ENCODE measurements at regions not wholly inside any gene's neighbourhood (a gene's known extent, or its start where the extent isn't known, plus 50 kb on each side); places are given as distances from the start of the nearest gene placed in this dataset.
"Not testable (repeated sequence)": the region's sequence is repeated elsewhere in the genome, so short reads cannot be mapped to it uniquely, and the experiment has no call there.

DNA sequence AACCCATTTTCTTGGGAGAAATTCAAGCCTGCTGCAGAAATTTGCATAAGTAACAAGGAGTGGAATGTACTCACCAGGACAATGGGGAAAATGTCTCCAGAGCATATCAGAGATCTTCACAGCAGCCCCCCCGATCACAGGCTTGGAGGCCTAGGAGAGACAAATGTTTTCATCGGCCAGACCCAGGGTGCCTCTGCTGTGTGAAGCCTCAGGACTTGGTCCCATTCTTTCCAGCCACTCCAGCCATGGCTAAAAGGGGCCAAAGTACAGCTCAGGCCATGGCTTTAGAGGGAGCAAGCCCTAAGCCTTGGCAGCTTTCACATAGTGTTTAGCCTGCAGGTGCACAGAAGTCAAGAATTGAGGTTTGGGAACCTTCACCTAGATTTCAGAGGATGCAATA lies 1463.0 kb downstream of the HACE1 start:
- intact Hi-C loops (cut with micrococcal nuclease): no loop called here

DNA sequence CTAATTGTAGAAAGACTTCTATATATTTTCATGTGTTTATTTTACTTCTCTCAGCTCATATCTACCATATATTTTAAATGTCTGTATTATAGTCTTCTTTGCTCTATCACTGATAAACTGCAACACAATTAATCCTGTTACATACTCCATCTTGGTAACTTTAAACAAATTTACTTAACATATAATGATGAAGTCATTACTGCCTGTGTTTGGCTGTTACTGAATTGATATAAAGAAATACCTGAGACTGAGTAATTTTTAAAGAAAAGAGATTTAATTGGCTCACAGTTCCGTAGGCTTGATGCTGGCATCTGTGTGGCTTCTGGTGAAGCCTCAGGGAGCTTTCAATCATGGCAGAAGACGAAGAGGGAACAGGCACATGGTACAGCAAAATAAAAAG lies 1480.4 kb downstream of the HACE1 start:
- intact Hi-C loops (cut with micrococcal nuclease): no loop called here

DNA sequence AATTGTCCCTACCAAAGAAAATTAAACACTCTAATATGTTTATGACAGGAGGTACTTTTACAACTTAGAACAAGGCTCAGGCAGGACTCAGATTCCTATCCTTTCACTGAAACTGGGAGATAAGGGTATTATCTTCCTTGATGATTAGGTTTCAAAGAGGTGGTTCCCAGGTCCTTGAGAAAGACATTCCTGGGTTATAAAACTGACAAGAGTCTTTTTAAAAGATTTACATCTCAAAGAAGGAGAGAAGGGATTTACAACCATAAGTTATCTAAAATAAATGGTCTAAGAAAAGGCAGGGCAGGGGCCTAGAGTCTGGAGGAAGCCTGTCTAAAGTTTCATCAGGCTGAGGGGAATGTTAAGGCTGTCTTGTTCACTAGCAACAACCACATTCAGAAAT lies 1492.5 kb downstream of the HACE1 start:
- intact Hi-C loops (cut with micrococcal nuclease): no loop called here

DNA sequence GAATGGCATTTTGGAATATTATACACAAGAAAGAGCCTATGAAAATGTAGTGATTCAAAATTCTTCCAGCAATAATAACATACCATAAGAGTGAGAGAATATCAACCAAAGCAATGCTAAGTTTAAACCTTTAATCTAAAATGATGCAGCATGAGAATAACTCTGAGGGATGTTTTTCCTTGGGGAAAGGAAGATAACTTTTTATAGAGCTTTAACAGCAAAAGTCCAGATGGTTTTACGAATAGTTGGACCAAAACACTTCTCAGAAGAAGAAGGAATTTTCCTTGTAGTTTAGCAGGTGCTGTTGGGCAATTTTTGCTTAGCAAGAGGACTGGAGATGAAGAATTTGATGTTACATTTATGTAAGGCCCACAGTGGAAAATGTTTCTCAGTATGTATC lies 1503.2 kb downstream of the HACE1 start:
- intact Hi-C loops (cut with micrococcal nuclease): no loop called here

DNA sequence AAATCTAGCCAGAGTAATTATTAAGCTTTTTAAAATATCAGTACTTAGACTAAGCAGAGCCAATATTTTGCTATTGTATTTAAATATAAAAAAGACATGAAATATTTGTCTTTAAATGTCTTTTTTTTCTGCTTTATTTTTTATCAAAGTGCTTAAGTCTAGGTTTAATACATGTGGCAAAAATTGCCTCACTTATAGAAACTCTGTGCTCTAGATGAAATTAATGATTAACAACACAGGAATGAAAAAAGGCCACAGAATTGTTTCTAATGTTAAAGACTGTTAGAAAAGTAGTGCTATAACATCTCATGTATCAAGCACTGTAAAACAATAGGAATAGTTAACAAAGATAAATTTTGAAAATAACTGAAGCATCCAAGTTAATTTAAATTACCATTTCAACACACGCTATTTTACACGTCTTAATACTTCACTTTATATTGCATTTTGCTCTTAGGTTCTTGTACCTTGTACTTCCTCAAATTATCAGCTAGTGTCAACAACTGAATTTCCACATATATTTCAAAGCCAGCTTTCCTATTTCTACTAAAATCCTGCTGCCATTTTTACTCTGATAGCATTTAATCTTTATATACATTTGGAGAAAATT lies 1515.1 kb downstream of the HACE1 start:
- intact Hi-C loops (cut with micrococcal nuclease): no loop called here

DNA sequence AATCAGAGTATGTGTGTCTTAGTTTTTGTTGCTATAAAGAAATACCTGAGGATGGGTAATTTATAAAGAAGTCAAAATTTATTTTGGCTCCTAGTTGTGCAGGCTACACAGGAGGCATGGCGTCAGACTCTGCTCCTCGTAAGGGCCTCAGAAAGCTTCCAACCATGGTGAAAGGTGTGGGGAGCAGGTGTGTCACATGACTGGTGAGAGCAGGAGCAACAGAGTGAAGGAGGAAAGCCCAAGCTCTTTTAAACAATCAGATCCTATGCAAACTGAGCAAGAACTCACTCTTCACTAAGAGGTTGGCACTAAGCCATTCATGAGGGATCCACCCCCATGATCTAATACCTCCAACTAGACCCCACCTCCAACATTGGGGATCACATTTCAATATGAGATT lies 1524.3 kb downstream of the HACE1 start:
- intact Hi-C loops (cut with micrococcal nuclease): no loop called here

DNA sequence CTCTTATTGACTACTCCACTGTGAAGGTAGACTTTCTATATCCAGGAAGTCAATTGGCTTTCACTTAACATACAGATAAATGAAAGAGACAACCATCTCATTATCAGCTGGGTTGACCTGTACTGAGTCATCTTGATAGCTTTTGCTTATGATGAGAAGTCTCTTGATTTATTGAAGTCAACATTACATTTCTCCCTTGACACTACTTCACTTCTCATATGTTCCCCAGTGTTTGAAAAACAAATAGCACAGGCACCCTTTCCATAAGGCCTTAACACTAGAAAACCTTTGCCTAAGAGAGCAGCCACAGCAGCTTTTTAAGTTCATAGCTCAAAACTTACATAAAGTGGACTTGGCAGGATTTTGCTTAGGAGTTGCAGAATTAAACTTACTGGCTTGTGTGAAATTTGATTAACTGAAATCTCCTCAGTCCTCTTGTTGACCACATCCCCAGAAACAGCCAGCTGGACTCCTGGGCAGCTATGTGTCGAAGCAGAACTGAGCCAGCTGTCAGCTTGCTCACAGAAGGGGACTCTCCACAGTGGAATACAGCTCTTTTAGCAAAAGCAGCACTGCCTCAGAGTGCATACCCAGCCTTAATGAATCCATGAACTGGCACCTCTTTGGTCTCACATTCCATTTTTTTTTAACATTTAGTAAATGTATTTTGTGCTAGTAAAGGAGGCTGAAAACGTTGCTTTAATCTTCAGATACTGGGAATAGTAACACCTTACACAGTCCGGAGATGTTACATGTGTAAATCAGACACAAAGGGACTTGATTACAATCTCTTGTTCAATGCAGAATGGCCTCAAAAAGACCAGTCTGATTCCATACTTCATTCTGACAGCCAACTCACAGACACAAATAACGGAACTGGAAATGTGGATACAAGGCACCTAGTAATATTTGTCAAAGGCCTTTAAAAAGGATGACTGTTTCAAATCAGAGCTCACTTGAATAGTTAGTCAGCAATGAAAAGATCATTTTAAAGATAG lies 1532.7 kb downstream of the HACE1 start:
- intact Hi-C loops (cut with micrococcal nuclease): no loop called here

DNA sequence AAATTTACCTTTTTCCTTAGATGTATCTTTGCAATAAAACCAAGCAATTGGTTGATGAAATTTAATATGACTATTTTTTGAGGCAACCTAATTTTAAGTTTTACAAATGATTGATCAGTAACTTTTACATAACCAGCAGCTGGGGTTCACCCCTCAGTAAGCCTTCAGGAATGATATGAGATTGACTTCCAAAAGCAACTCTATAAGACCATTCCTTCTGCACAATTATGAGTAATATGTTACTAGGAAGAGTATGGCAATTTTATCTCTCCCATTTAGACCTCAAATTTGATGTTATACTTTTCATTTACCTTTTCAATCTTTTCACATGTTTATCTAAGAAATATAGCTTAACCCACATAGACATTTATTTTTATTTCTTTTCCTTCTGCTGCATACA lies 1546.3 kb downstream of the HACE1 start:
- intact Hi-C loops (cut with micrococcal nuclease): no loop called here

DNA sequence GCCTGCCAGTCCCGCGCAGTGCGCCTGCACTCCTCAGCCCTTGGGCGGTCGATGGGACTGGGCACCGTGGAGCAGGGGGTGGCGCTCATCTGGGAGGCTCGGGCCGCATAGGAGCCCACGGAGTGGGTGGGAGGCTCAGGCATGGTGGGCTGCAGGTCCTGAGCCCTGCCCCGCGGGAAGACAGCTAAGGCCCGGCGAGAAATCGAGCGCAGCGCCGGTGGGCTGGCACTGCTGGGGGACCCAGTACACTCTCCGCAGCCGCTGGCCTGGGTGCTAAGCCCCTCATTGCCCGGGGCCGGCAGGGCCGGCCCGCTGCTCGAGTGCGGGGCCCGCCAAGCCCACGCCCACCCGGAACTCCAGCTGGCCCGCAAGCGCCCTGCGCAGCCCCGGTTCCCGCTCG lies 1565.3 kb downstream of the HACE1 start:
- intact Hi-C loops (cut with micrococcal nuclease): not testable (repeated sequence)

DNA sequence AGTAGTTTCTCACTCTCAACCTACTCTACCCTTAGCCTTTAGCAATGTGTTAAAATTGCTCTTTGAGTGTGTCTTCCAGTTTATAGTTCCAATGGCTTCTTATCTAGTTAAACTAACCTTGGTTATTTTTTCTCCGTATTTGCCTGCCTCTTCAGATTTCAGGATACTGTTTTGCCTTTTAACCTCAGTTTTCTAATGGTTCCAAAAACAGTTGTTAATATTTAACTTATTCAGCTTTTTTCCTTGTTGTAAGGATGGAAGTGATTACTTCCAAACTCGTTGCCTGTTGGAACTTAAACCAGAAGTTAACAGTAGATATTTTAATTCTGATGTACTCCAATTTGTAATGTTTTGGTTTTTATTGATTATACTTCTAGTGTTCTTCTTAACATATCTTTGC lies 1574.9 kb downstream of the HACE1 start:
- intact Hi-C loops (cut with micrococcal nuclease): no loop called here

DNA sequence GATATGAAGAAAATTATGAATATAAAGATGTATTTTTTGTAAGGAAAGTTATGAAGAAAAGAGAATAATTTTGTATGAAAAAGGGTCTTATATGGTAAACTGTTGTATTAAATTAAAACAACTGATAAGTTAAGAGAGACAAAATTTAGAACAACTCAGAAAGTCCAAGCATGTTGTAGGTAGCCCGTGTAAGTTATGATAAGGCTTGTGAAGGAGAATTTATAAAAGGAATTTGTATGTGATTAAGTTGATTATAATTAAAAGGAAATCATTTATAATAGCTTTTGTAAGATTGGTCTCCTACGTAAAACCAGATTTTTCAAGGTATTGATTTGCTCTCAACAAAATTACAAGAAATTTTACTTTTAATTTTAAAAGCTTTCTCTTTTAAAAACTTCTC lies 1579.3 kb downstream of the HACE1 start:
- intact Hi-C loops (cut with micrococcal nuclease): no loop called here

DNA sequence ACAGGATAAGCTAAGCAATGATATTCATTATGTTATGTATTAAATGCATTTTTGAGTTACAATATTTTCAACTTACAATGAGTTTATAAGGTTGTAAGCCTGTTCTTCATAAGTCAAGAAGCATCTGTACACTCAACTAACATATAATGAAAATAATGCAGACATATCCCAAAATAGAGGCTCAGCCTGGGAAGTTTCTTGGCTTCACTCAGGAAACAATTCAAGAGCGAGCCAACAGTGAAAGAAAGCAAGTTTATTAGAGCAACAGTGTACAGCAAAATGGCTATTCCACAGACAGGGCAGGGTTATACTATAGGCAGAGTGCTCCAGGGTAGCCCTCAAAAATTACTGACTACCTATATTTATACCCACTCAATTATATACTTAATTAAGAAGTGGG lies 1581.8 kb downstream of the HACE1 start:
- intact Hi-C loops (cut with micrococcal nuclease): no loop called here

DNA sequence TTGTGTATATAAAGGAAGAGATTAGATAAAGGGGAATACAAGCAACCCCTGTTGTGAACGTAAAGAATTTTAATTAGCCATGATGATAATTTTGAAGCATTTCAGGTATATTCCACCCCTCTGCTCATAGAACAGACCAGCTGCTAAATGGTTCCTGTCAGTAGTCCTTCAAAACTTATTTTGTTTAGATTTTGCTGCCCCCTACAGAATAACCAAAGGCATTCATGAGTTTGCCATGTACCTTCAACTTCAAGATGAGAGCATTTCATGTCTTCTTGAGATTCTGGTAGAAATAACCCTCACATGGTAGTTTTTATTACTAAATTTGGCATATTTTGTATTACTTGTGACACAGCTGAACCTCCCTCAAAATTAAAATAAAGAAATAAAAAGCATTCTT lies 1586.7 kb downstream of the HACE1 start:
- intact Hi-C loops (cut with micrococcal nuclease): no loop called here

DNA sequence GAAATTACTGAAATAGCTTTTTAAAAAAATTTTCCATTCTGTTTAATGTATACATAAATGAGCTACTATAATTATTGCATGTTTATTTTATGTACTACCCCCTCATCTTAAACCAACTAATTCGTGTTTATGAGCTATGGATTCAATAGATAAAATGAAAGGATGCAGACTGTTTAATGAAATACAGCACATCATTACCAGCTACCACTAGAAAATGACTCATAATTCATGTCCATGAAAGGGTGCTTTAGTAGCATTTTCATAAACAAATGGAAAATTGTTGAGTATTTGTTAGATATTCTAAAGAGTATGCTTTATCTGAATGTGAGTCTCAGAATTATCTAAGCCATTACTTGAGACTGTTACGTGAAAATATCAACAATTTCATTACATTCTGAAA lies 1590.1 kb downstream of the HACE1 start:
- intact Hi-C loops (cut with micrococcal nuclease): no loop called here

DNA sequence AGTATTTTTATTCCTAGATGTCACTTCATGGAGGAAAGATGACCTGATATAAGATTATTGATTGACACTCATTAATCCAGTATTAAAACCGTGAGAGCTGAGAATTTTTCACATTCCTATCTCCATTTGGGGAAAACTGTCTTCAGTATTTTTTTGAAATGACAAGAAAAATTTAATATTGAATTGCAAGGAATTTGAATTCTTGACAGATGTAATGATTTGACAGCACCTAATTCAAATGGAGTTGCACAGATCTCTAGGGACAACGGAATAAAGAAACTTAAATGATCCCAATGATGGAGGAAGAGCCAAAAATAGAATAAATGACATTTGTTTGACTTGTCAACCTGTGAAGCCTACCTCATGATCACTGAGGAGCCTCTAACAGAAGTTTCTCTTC lies 1591.4 kb downstream of the HACE1 start:
- intact Hi-C loops (cut with micrococcal nuclease): no loop called here

DNA sequence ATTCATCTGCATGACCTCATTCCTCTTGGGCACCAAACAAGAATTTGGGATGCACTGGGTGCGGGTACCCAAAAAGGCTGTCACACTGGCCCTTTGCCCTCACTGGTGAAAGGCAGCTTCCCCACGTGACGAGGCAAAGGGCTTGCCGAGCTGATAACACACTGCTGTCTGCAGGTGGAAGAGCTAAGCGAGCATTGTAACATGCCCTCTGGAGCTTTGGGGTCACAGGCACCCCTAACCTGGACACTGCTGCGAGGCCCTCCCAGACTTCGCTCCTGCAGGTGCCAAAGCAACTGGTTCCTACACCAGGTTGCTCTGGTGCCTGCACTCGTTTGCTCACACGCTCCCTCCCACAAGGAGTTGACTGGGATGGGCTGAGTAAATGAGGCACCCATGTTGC lies 1595.7 kb downstream of the HACE1 start:
- intact Hi-C loops (cut with micrococcal nuclease): no loop called here

DNA sequence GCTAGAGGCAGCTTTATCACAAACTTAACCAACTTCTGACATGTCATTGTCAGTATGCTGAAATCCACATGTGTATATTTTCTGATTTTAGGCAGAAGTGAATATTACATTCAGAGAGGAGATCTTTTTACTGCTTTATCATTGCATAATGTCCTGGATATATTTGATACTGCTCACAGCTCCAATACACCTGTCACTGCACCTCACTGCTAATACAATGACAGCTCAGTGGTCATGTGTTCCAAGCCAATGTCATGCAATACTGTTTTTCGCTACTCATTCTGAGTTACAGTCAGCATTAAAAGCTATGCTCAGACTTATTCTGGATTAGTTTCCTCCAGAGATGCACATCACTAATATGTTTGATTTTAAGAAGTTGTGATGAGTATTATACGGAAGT lies 1604.6 kb downstream of the HACE1 start:
- intact Hi-C loops (cut with micrococcal nuclease): no loop called here

DNA sequence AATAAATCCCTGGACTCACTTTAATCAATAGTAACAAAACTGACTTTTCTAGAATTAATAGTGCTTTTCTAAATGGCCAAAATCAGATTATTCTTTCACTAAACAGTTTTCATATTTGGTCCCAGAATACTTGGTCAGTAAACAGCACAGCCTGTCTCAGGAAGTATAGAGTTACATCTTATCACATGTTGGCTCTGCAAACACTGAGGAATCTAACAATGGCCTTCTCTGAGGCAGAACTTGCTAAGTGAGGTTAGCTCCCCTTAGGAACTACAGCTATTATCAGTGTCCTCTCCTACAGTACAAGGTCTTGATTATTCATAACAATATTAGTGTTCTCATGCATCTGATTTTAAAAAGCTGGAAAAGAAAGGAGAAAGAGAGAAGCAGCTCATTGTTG lies 1622.8 kb downstream of the HACE1 start:
- intact Hi-C loops (cut with micrococcal nuclease): no loop called here

DNA sequence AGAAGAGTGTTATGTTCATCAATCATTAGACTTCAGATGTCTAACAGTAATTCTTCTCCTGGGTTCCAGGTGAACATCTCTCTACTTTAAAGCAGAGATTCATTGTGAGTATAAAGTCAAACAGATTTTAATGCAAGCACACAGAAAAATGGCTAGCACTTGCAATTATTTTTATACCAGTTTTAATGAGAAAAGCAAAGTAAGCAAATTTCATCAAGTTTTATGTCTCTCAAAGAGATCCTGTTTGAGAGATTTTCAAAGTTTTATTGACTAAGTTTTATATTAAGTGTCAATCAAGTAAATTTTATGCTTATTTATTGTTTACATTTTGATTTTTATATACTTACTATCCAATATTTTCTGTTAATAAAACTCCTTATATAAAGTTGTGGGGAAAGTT lies 1628.5 kb downstream of the HACE1 start:
- intact Hi-C loops (cut with micrococcal nuclease): no loop called here

DNA sequence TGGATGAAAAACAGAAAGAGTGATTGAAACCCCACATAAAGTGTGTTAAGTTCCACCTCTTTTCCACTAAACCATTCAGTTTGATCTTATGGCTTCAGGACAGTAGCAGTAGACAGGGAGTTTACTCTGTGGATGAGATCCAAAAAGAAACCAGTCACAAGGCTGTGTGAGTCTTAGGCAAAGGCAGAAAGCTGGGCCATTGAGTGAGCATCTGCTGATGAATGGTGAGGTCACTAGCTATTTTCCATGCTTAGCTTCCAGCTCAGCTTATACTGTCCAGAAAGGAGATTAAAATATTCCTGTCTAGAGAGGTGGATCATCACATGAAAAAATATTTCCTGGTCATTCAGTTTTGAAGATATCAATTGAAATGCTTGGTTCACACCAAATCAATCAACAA lies 1643.9 kb downstream of the HACE1 start:
- intact Hi-C loops (cut with micrococcal nuclease): no loop called here

DNA sequence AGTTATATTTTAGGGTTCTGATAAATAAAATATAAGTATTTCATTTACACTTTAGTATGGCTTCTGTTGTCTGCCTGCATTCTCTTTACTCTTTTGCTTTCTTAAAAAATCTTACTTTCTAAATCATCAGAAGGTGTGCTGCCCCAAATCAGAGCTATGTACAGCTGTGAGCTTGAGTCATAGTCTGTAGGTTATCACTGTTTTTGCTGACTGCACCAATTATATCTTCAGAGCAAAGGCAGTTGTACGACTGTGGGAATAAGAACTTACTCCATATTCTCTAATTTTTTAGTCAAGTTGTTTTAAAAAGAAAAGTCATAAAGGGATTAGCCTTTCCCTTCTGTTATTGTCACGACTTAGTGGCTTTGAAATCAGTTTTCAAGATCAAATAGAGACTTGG lies 1649.0 kb downstream of the HACE1 start:
- intact Hi-C loops (cut with micrococcal nuclease): no loop called here

DNA sequence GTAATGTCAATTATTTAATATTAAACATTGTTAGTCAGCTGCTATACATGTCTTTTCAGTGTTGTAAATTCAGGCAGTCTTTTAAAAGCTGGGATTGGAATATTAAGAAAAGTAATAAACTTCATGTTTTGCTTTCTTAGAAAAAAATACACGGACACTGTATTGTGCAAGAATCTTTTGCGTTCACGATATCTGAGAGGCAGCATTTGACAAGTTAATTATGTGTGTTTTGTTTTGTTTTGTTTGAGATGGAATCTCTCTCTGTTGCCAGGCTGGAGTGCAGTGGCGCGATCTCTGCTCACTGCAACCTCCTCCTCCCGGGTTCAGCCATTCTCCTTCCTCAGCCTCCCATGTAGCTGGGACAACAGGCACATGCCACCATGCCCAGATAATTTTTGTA lies 1661.3 kb downstream of the HACE1 start:
- intact Hi-C loops (cut with micrococcal nuclease): no loop called here

DNA sequence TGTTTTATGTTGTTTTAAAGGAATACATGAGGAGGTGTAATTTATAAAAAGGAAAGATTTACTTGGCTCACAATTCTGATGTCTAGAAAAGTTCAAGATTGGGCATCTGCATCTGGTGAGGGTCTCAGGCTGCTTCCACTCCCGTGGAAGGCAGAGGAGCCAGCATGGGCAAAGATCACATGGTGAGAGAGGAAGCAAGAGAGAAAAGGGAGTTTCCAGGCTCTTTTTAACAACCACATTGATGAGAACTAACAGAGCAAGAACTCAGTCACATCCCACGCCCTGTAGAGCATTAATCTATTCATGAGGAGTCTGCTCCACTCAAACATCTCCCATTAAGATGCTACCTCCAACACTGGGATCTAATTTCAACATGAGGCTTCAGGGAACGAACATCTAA lies 1666.3 kb downstream of the HACE1 start:
- intact Hi-C loops (cut with micrococcal nuclease): no loop called here
